HepG2 (cell line): ENCODE measurements at regions not wholly inside any gene's neighbourhood (a gene's known extent, or its start where the extent isn't known, plus 50 kb on each side); places are given as distances from the start of the nearest gene placed in this dataset.
"Not testable (repeated sequence)": the region's sequence is repeated elsewhere in the genome, so short reads cannot be mapped to it uniquely, and the experiment has no call there.

ENCODE experiments used
- FOXK1 ChIP-seq: sonication (generic); formaldehyde crosslinking; IDR thresholded peaks from 2 replicates; pipeline ENCODE4 v1.4.0; 2020; ENCODE audit warnings: low read depth, missing genetic modification reagents, borderline replicate concordance
- MAX ChIP-seq: IDR thresholded peaks from 2 replicates; pipeline ENCODE4 v1.6.1; 2012; ENCODE audit warnings: inconsistent platforms
- NFIC ChIP-seq: IDR thresholded peaks from 2 replicates; pipeline ENCODE4 v1.6.1; 2012; ENCODE audit warnings: mild to moderate bottlenecking, low read length, inconsistent platforms
- PCBP1 ChIP-seq: fragments of 200-400 bp; formaldehyde crosslinking; IDR thresholded peaks from 2 replicates; pipeline ENCODE4 v1.6.1; 2017; ENCODE audit warnings: mild to moderate bottlenecking, low read depth, low read length, borderline replicate concordance
- PCBP2 ChIP-seq: fragments of 200-400 bp; formaldehyde crosslinking; optimal IDR thresholded peaks from 2 replicates; pipeline ENCODE3; 2018; ENCODE audit warnings: low read length, low read depth; ENCODE audit not compliant: poor library complexity, severe bottlenecking
- PHB2 ChIP-seq: fragments of 450-650 bp; IDR thresholded peaks from 2 replicates; pipeline ENCODE4 v1.6.1; 2018; ENCODE audit not compliant: partially characterized antibody
- POLR2AphosphoS5 ChIP-seq: IDR thresholded peaks from 2 replicates; pipeline ENCODE4 v1.6.1; 2012; ENCODE audit warnings: low read depth, low read length
- TARDBP ChIP-seq: sonication (generic); formaldehyde crosslinking; IDR thresholded peaks from 2 replicates; pipeline ENCODE4 v1.8.0; 2022; ENCODE audit warnings: mild to moderate bottlenecking, missing genetic modification reagents
- ZNF513 ChIP-seq: sonication (generic); formaldehyde crosslinking; conservative IDR thresholded peaks from 2 replicates; pipeline ENCODE4 v1.5.0; 2020; ENCODE audit warnings: missing genetic modification reagents

- TF ChIP-seq MAX; PHB2; NFIC; TARDBP; PCBP2; ZNF513 (CRISPR knock-in tag); PCBP1; POLR2AphosphoS5; FOXK1 (CRISPR knock-in tag): not testable (repeated sequence)
Observed at GRCh38 chr12:113531073-113531472, 59.4 kb upstream of the LHX5 start.
